ENCODE measurements at regions not wholly inside any gene's neighbourhood (a gene's known extent, or its start where the extent isn't known, plus 50 kb on each side); places are given as distances from the start of the nearest gene placed in this dataset.
A peak's percentile ranks its signal among the peaks of the same experiment; 100 is the strongest.
"Not testable (repeated sequence)": the region's sequence is repeated elsewhere in the genome, so short reads cannot be mapped to it uniquely, and the experiment has no call there.

DNA sequence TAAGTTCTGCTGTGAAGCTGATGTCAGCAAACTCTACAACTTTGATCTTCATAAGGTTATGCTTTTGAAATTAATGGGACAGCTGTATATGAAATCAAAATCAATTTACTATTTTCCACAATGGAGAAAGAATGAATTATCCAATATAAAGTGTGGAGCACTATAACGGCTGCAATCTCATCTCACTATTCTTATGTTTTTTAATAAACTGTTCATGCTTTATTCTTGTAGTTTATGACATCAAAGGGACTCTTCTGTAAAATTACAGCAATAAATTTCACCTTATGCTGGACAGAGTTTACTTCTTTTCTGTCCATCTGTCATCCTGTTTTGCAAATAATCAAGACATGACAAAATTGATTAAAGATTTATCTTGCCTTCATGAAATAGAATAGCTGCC is 192.5 kb downstream of the TECRL start:
- no peak for DNase-seq

GRCh38 chr4:64205376-64205775 is 203.9 kb downstream of the TECRL start:
- DNase-seq, result no peak

GRCh38 chr4:64200001-64200555 is 209.2 kb downstream of the TECRL start:
- DNase-seq, result no peak

DNA sequence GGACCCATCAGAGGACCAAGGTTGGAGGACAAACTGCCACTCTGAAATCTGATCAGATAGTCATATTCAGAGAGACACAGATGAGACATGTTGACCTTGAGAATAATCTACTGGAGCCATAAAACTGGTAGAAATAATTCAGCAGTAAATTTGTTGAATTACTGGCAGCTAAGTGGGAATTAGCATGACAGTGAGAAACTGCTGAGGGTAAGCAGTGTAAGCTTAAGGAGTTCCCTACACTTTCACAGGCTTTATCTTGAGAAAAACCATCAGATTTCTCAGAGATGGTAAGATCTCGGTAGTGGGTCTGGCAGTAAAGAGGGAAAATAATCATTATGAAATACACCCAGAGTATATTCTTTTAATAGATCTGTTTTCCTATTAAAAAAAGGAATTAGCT is 213.7 kb downstream of the TECRL start:
- no peak for DNase-seq

- DNase-seq, result no peak
Measured at GRCh38 chr4:64192731-64193412, 216.4 kb downstream of the TECRL start.

DNA sequence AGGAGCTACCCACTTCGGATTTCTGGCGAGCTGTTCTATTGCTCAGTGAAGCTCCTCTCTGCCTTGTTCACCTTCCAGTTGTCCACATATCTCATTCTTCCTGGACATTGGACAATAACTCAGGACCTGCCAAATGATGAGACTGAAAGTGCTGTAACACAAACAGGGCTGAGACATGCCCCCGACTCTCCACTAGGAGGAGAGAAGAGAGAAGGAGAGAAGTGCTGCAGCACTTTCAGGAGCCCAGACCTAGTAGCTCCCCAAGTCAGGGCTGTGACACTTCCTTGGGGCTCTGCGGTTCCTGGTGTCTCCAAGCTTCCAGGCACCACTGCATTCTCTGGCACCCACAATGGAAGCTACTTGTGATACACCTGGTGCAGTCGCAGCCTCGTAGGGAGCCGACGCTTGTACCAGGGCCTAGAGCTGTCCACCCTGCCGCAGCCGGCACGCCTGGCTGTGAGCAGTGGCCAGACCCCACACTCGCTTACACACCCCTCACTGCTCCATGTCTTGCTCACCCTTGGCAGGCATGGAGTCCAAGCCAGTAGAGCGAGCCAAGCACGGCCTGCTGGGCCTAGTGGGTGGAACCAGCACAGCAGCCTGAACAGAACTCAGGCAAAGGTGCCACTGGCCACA is 234.9 kb downstream of the TECRL start:
- DNase-seq, result no peak

GRCh38 chr4:64166365-64166764 is 242.9 kb downstream of the TECRL start:
- DNase-seq, result no peak

- peak; percentile 41 for DNase-seq
Measured at GRCh38 chr4:64158648-64159326, 250.5 kb downstream of the TECRL start.

GRCh38 chr4:64157397-64157796 is 251.9 kb downstream of the TECRL start:
- no peak for DNase-seq

DNA sequence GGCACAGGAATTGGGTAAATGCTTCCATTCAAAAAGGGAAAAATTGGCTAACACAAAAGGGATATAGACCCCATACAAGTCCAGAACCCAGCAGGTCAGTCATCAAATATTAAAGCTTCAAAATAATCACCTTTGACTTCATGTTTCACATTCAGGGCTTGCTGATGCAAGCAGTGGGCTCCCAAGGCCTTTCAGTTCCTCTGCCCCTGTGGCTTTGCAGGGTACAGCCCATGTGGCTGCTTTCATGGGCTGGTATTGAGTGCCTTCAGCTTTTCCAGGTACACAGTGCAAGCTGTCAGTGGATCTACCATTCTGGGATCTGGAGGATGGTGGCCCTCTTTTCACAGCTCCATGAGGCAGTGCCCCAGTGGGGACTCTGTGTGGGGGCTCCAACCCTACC is 253.0 kb downstream of the TECRL start:
- DNase-seq, result no peak

GRCh38 chr4:64146030-64146429 is 263.2 kb downstream of the TECRL start:
- no peak for DNase-seq

DNA sequence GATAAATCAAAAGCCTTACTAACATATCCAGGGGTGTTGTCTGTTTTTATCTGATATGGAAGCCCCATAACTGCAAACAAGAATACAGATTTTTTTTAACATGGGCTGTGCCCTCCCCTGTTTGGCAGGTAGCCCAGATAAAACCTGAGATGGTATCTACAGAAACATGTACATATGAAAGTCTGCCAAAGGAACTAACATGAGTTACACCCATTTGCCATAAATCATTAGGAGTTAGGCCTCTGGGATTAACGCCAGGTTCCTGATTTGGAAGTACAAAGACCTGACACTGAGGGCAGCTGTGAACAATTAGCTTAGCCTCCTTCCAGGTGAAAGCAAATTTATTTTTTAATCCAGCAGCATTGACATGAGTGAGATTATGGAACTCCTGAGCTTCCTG is 264.3 kb downstream of the TECRL start:
- peak; percentile 35 for DNase-seq

DNA sequence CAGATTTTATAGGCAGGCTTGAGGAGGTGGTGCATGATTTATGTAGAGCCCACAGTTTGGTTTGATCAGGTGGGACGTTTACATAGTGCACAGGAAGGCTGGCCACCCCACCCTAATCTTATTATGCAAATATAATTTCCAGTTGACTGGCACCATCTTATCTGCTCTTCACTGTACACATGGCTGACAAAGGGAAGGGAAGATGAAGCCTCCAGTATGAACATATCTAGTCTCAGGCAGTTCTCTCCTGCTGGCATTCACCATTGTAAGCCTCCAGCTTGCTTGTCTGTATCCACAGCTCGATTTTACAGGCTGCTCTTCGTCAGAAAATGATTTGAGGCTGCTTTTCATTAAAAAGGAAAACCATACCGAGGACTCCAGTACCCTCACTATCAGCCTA is 278.3 kb downstream of the TECRL start:
- no peak for DNase-seq

DNA sequence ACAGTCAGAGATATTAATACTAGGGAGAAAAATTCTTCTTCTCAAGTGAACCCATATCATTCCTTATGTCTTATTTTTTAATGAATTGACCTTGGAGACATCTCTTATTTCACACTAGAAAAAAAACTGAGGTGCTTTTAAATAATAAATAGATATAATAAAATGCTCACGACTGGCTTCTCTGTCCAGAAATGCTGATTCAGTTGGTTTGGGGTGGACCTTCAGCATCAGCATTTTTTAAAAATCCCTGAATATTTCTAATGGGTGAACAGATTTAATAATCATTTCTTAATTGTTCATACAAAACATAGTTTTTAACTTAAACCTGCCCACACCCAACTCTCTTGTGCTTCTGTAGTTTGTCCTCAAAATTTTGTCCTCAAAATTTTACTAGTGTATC is 283.9 kb downstream of the TECRL start:
- DNase-seq, result no peak

- DNase-seq, result no peak
Measured at GRCh38 chr4:64121803-64122202, 287.4 kb downstream of the TECRL start.

DNA sequence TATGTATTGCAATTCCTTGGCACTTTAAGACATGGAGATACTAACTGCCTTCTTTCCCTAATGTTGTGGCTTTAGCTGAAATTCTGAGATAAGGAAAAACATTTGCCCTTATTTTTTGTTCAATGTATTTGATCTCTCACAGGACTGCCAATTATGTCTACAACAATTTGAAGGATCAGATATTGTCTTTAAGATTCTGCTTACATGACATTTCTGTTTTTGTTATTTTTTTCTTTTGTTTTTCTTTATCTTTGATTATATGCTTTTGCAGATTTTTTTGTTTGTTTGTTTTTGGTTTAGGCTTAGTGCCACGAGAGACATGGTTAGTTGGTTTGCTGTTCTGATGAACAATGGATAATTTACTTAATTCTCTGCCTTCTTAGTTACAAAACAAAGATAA is 303.3 kb downstream of the TECRL start:
- no peak for DNase-seq

DNA sequence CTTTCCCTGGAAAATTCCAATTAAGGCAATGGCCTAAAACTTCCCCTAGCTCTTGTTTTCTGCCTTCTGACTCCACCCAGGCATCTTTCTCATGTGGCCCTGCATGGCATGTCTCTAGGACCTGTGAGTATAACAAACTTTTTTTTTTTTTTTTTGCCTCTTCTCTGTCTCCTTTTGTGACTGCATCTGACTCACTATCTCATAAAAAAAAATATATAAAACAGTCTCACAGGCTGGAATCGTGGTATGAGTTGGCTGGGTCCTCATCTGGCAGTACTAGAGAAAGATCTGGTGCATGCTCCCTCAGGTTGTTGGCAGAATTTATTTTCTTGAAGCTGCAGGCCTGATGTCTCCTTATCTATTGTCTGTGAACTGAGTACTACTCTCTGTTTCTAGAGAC is 313.9 kb downstream of the TECRL start:
- no peak for DNase-seq

DNA sequence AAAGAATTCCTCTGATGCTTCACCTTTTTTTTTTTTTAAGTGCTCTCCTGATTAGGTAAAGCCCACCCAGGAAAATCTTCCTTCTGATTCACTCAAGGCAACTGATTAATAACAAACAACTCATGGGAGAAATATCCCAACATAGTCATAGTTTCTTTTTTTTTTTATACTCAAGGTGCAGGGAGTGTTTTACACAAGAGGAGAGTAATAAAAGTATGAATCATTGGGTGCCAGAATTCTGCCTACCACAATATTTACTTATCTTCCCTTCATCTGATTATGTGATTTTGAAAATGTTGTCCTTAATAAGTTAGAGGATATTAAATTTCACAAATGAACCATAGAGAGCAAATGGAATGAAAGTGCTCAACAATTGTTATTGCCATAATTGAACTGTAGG is 329.9 kb downstream of the TECRL start:
- no peak for DNase-seq

- DNase-seq, result no peak
Measured at GRCh38 chr4:64068096-64068495, 341.2 kb downstream of the TECRL start.

DNA sequence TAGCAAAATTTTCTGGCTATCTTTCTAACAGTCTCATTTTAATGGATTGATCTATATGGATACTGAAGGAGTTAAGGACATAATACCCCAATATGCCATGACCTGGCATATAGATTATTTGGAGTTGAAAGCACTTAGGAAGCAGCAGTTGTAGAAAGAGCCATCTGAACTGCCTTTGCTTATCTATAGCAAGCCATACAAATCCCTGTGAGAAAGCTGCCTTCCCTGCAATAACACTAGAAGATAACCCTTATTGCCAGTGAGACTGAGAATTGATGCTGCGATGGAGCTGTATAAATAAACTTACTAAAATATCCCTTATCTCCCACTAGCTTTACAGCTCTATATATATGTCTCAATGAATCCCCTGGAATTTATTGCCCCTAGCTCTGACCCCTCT is 346.3 kb downstream of the TECRL start:
- DNase-seq, result no peak

DNA sequence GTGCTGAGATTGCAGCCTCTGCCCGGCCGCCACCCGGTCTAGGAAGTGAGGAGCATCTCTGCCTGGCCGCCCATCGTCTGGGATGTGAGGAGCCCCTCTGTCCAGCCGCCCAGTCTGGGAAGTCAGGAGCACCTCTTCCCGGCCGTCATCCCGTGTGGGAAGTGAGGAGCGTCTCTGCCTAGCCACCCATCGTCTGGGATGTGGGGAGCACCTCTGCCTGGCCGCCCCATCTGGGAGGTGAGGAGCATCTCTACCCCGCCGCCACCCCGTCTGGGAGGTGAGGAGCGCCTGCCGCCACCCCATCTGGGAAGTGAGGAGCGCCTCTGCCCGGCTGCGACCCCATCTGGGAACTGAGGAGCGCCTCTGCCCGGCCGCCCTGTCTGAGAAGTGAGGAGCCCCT is 372.2 kb downstream of the TECRL start:
- DNase-seq, result not testable (repeated sequence)

DNA sequence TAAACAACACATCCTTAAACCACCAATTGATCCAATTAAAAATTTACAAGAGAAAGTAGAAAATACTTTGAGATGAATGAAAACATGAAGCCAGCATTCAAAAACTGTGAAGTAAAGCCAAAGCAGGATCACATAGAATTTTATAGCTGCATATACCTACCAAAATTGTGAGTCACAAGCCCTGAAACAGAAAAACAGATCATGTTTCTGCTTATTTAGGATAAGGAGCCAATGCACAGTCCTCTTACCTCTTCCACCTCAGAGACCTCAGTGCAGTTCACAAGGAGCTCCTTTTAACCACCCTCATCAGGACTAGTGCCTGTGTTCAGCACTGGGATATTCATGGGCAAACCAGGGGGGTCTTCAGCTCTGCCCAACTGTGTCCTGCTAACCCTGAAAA is 386.7 kb downstream of the TECRL start:
- no peak for DNase-seq

DNA sequence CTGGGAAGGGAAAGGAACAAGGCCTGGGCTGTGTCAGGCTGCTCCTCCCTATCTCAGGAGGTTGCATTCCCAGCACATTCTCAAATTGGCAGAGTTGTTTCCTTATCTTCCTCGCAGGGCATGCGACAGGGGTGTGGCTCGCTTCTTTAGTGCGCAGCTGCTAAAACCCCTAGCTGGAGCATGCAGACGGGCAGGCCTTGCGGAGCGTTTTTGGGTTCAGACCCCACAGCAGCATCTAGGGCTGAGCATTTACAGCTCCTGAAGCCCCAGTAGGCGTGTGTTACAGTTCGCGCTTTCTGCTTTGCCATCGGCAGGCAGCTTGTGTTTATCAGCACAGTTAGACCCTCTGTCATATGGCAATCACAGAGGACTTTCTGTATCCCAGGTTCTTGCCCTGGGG is 392.4 kb downstream of the TECRL start:
- DNase-seq, result no peak

DNA sequence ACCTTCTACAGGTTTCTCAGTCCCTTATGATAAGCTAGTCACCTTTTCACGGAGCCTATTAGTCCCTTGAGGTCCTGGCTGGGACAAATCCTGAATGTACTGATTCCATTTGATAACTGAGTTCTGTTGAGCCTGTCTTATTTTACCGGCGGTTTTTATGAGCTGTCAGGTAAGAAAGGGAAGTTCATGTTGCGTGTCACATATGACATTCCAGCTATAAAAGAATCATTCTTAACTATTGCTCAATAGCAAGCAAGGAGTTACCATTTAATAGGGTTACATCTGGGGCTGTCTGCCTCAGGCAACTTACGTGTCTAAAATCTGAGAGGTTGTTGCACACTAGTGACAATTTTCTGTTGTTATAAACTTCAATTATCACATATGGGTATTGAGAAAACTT is 394.6 kb downstream of the TECRL start:
- no peak for DNase-seq
